BLaER1 (cell line): ENCODE measurements at regions not wholly inside any gene's neighbourhood (a gene's known extent, or its start where the extent isn't known, plus 50 kb on each side); places are given as distances from the start of the nearest gene placed in this dataset.

Experiments
- H3K27ac ChIP-seq: shearing (Covaris generic); formaldehyde crosslinking; 2 replicates; pipeline ENCODE4 v1.8.1; 2022
- H3K27me3 ChIP-seq: shearing (Covaris generic); formaldehyde crosslinking; 2 replicates; pipeline ENCODE4 v1.8.1; 2022
- H3K36me3 ChIP-seq: shearing (Covaris generic); formaldehyde crosslinking; 2 replicates; pipeline ENCODE4 v1.8.1; 2022
- H3K4me1 ChIP-seq: shearing (Covaris generic); formaldehyde crosslinking; 2 replicates; pipeline ENCODE4 v1.8.1; 2022
- H3K4me2 ChIP-seq: shearing (Covaris generic); formaldehyde crosslinking; 2 replicates; pipeline ENCODE4 v1.8.1; 2022
- H3K4me3 ChIP-seq: shearing (Covaris generic); formaldehyde crosslinking; 2 replicates; pipeline ENCODE4 v1.8.1; 2022
- H3K9ac ChIP-seq: shearing (Covaris generic); formaldehyde crosslinking; 2 replicates; pipeline ENCODE4 v1.8.1; 2022
- H3K9me3 ChIP-seq: shearing (Covaris generic); formaldehyde crosslinking; 2 replicates; pipeline ENCODE4 v1.8.1; 2022
- H4K20me1 ChIP-seq: shearing (Covaris generic); formaldehyde crosslinking; 2 replicates; pipeline ENCODE4 v1.8.1; 2022
- Cebpa-rat ChIP-seq: shearing (Covaris generic); IDR thresholded peaks from 2 replicates; pipeline ENCODE4 v1.8.1; 2022

DNA sequence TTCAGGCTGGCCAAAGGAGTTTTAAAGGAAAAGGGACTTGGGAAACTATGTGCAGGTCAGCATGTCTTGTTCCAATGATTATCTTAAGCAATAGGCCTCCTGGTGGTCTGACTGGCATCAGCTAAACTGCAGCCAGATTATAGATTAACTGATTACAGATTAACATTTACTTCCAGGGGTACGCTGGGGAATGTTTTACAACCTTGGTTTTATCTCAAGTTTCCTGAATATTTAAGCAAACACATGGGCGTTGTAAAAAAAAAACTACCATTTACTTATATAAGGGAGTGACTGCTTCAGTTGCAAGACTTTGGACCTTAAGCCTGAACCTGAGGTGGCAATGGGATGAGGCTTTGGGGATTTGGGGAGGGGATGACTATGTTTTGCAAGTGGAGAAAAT, 600.6 kb upstream of the B3GALT2 start:
- Histone ChIP-seq H3K4me2 (no peak overlapping the region), H3K4me1 (no peaks in the 10 kb centered on the region), H3K27me3 (no peaks in the 10 kb centered on the region), H4K20me1 (no peaks in the 10 kb centered on the region), H3K9me3 (no peaks in the 10 kb centered on the region), H3K4me3 (no peak overlapping the region), H3K9ac (no peak overlapping the region), H3K36me3 (no peaks in the 10 kb centered on the region), H3K27ac (no peak overlapping the region)
- TF ChIP-seq Cebpa-rat: no peak

DNA sequence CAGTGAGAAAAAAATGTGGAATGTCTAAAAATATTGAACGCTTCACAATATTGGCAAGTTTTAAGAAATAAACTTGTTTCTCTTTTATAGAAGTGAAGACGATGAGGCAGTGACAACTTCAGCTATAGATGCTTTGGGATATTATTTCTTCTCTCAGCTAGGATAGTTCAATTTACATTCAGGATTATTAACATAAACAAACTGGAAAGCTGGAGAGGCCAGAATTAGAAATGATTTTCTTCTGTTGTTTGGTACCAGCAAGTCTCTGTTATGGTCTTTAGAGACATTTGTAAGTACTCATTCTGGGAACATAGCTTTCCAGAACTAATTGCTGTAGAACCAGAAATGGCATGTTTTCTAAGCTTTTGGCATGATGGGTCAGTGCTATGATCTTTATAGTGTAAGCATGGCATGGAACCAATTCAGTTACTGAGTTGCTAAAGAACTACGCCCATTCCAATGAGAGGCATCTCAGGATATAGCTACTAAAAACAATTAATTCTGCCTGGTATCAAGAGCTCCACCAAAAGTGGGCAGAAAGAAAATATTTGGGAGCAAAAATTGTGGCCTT, 599.5 kb upstream of the B3GALT2 start:
- TF ChIP-seq Cebpa-rat: no peak
- Histone ChIP-seq H3K27me3 (no peaks in the 10 kb centered on the region), H3K4me2 (no peak overlapping the region), H3K9me3 (no peaks in the 10 kb centered on the region), H3K9ac (no peak overlapping the region), H4K20me1 (no peaks in the 10 kb centered on the region), H3K27ac (no peak overlapping the region), H3K4me1 (no peaks in the 10 kb centered on the region), H3K36me3 (no peaks in the 10 kb centered on the region), H3K4me3 (no peak overlapping the region)

DNA sequence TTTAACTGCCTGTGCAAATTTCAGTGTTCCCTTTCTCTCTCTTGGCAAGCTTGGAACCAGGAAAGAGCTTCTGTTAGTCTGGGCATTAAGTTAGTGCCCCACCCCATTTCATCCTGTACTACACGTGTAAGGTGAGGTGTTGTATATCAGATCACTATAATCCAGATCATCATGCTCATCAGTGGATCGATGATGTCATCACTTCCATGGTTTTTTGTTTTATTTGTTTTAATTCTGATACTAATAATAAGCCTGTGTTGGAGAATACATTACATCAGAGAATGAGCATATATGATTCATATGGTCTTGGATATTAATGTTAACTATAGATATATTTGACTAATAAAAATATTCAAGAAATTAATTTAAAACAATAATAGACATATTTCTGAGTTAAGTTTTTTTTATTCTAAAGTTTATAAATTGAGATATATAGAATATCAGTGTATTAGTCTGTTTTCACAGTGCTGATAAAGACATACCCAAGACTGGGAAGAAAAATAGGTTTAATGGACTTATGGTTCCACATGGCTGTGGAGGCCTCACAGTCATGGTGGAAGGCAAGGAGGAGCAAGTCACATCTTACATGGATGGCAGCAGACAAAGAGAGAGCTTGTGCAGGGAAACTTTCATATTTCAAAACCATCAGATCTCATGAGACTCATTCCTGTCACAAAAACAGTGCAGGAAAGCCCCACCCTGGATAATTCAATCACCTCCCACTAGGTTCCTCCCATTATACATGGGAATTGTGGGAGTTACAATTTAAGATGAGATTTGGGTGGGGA, 588.3 kb upstream of the B3GALT2 start:
- Histone ChIP-seq H3K9ac (no peak overlapping the region), H3K27ac (no peak overlapping the region), H3K9me3 (peaks cover 14% of the 10 kb centered on the region), H3K27me3 (no peaks in the 10 kb centered on the region), H3K4me3 (no peak overlapping the region), H3K4me1 (no peaks in the 10 kb centered on the region), H4K20me1 (no peaks in the 10 kb centered on the region), H3K36me3 (no peaks in the 10 kb centered on the region), H3K4me2 (no peak overlapping the region)
- TF ChIP-seq Cebpa-rat: no peak

DNA sequence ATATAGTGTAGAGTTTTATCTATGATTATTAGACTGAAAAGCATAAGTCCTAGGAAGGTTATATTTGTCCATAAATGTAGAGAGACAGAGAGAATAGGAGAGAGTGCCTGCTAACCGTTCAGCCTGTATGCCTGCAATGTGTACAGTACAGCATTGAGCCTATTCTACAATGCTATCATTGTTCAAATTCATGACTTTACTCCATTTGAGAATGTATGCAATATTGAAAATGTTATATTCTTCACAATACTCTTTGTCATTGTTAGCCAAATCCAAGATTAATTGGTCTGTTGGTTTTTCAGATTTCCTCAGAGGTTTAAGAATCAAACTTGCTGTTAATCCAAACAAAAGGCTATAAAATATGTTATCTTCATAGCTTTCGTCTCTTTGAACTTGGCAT, 585.2 kb upstream of the B3GALT2 start:
- H3K4me1 ChIP-seq: no peaks in the 10 kb centered on the region
- H3K4me2 ChIP-seq: no peak overlapping the region
- peaks cover 14% of the 10 kb centered on the region for H3K9me3 ChIP-seq
- no peak overlapping the region for H3K4me3 ChIP-seq
- TF ChIP-seq Cebpa-rat: no peak
- no peak overlapping the region for H3K9ac ChIP-seq
- H3K36me3 ChIP-seq: no peaks in the 10 kb centered on the region
- no peaks in the 10 kb centered on the region for H3K27me3 ChIP-seq
- no peaks in the 10 kb centered on the region for H4K20me1 ChIP-seq
- no peak overlapping the region for H3K27ac ChIP-seq

DNA sequence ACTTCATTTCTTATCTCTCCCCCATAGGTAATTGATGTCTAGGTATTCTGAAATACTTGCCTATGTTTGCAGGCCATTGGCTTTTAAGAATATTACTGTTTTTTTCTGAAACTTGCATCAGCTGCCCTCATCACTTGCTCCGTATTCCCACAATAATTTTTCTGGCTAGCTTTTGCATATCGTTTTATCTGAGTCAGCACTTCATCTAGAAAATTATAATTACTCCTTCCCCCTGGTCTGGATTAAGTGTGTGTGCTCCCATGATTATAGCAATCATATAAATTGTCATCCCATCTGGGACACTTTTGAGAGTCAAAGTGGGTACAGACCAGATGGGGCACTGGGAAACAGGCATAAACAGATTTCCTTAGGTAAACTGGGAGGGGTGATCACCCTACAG, 583.2 kb upstream of the B3GALT2 start:
- Histone ChIP-seq H4K20me1 (no peaks in the 10 kb centered on the region), H3K27ac (no peak overlapping the region), H3K4me3 (no peak overlapping the region), H3K9ac (no peak overlapping the region), H3K27me3 (no peaks in the 10 kb centered on the region), H3K36me3 (no peaks in the 10 kb centered on the region), H3K9me3 (no peaks in the 10 kb centered on the region), H3K4me2 (no peak overlapping the region), H3K4me1 (no peaks in the 10 kb centered on the region)
- no peak for TF ChIP-seq Cebpa-rat

DNA sequence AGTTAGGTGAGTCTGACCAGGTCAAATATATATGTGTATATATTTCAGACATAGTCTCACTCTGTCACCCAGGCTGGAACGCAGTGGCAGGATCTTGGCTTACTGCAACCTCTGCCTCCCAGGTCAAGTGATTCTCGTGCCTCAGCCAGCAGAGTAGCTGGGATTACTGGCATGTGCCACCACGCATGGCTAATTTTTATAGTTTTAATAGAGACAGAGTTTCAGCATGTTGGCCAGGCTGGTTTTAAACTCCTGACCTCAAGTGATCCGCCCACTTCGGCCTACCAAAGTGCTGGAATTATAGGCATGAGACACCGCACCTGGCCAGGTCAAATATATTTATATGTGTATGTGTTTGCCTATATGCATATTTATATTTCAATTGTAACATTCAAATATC, 581.5 kb upstream of the B3GALT2 start:
- Histone ChIP-seq H4K20me1 (no peaks in the 10 kb centered on the region), H3K4me1 (no peaks in the 10 kb centered on the region), H3K9me3 (no peaks in the 10 kb centered on the region), H3K36me3 (no peaks in the 10 kb centered on the region), H3K27me3 (no peaks in the 10 kb centered on the region), H3K27ac (no peak overlapping the region), H3K9ac (no peak overlapping the region), H3K4me2 (no peak overlapping the region), H3K4me3 (no peak overlapping the region)
- no peak for TF ChIP-seq Cebpa-rat

DNA sequence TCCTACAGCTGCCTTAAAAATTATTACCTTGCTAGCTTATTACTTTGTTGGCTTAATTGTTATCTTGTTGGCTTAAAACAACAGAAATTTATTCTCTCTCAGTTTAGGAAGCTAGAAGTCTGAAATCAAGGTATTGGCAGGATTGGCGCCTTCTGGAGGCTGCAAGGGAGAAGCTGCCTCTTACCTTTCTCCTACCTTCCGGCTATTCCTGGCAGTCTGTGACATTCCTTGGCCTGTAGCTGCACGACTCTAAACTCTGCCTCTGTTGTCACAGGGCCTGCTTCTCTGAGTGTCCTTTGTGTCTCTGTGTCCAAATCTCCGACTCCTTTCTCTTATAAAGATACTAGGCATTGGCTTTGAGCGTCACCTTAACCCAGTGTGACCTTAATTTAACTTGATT, 579.9 kb upstream of the B3GALT2 start:
- H3K9me3 ChIP-seq: no peaks in the 10 kb centered on the region
- no peak overlapping the region for H3K27ac ChIP-seq
- H3K27me3 ChIP-seq: no peaks in the 10 kb centered on the region
- no peaks in the 10 kb centered on the region for H3K36me3 ChIP-seq
- no peak overlapping the region for H3K9ac ChIP-seq
- no peak overlapping the region for H3K4me3 ChIP-seq
- H3K4me1 ChIP-seq: no peaks in the 10 kb centered on the region; the same call in 1 of the 2 replicates
- H4K20me1 ChIP-seq: no peaks in the 10 kb centered on the region
- TF ChIP-seq Cebpa-rat: no peak
- no peak overlapping the region for H3K4me2 ChIP-seq

DNA sequence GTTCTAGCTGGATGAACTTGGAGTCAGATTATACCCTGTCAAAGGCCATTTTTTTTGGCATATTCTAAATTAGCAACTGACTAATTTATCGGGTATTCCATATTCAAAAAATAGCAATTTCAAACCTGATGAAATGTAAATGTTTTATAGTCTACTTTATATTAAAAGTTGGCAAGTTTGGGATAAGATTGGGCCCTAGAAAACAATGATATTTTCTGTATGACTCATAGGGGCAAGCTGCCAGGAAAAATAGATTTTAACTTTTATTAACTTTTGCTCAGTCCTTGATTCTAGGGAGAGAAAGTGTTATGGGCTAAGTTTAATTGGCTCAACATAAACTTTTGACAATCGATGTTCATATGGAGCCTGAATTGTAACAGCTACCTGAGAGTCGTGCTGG, 576.9 kb upstream of the B3GALT2 start:
- Histone ChIP-seq H3K27me3 (no peaks in the 10 kb centered on the region), H3K36me3 (no peaks in the 10 kb centered on the region), H3K4me2 (no peak overlapping the region), H3K9ac (no peak overlapping the region), H3K4me1 (no peaks in the 10 kb centered on the region; the same call in 1 of the 2 replicates), H3K4me3 (no peak overlapping the region), H4K20me1 (no peaks in the 10 kb centered on the region), H3K27ac (no peak overlapping the region), H3K9me3 (no peaks in the 10 kb centered on the region)
- TF ChIP-seq Cebpa-rat: no peak

DNA sequence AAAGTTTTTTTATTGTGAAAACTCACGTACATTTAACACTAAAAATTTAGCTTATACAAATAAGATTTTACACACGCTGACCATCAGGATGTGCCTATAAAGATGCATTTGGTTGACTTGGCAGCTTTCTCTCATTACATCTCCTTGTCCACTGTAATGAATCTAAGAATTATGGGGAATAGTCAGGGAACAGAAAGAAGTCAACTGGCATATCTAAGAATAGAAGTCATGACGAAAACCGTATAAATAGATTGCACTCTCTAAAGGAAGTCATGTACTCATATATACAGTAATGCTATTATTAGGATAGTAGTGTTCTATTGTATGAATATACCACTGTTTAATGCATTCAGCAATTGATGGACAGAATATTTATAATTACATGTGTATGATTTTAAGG, 575.8 kb upstream of the B3GALT2 start:
- Histone ChIP-seq H3K4me2 (no peak overlapping the region), H3K9me3 (no peaks in the 10 kb centered on the region), H3K27ac (no peak overlapping the region), H3K9ac (no peak overlapping the region), H3K36me3 (no peaks in the 10 kb centered on the region), H3K27me3 (no peaks in the 10 kb centered on the region), H3K4me1 (no peaks in the 10 kb centered on the region; the same call in 1 of the 2 replicates), H4K20me1 (no peaks in the 10 kb centered on the region), H3K4me3 (no peak overlapping the region)
- TF ChIP-seq Cebpa-rat: no peak

DNA sequence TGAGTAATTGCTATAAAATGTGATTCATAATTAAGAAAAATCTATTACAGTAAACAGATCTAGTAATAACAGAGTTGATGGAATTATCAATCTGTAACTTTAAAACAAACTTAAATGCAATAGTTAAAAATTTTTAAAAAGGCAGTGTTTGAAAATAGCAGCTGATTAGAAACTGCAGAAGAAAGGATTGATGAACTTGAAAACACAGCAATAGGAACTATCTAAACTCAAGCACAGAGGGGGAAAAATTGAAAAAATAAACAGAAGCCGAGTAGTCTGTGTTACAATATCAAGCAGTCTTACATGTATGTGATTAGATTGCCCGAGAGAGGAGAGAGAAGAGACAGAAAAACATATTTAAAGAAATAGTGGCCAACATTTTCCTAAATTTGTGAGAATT, 569.0 kb upstream of the B3GALT2 start:
- TF ChIP-seq Cebpa-rat: no peak
- no peaks in the 10 kb centered on the region for H3K4me1 ChIP-seq
- H3K4me3 ChIP-seq: no peak overlapping the region
- no peak overlapping the region for H3K4me2 ChIP-seq
- no peaks in the 10 kb centered on the region for H3K27me3 ChIP-seq
- H3K27ac ChIP-seq: no peak overlapping the region
- no peaks in the 10 kb centered on the region for H3K36me3 ChIP-seq
- no peak overlapping the region for H3K9ac ChIP-seq
- no peaks in the 10 kb centered on the region for H4K20me1 ChIP-seq
- no peaks in the 10 kb centered on the region for H3K9me3 ChIP-seq
